Adrenal gland (tissue), 5 donors: ENCODE measurements at regions not wholly inside any gene's neighbourhood (a gene's known extent, or its start where the extent isn't known, plus 50 kb on each side); places are given as distances from the start of the nearest gene placed in this dataset.

Experiments used
- POLR2A ChIP-seq, 2 donors: fragments of 450-650 bp; IDR thresholded peaks; one replicate each; pipeline ENCODE4 v1.6.1; 2017; ENCODE audit warnings: antibody characterized with exemption in 2 of 2, mild to moderate bottlenecking in 2 of 2, moderate library complexity in 1 of 2
- TF ChIP-seq, protein P1 (sequence below), 6 experiments: fragments of 450-650 bp in 4 of 6; fragments of 200-600 bp in 2 of 6; sonication (generic) in 1 of 6; IDR thresholded peaks; 1 replicate in 5 of 6; 2 replicates in 1 of 6; pipeline versions ENCODE4 v1.5.1 to v1.8.0; 2016 to 2021; ENCODE audit warnings: antibody characterized with exemption in 6 of 6, mild to moderate bottlenecking in 2 of 6, moderate library complexity in 1 of 6
- donor health status: DM: no; HTN: no; CAD: no.

GRCh38 chr18:54013452-54013851 lies 211.0 kb downstream of the MBD2 start:
- TF ChIP-seq, protein P1, sequence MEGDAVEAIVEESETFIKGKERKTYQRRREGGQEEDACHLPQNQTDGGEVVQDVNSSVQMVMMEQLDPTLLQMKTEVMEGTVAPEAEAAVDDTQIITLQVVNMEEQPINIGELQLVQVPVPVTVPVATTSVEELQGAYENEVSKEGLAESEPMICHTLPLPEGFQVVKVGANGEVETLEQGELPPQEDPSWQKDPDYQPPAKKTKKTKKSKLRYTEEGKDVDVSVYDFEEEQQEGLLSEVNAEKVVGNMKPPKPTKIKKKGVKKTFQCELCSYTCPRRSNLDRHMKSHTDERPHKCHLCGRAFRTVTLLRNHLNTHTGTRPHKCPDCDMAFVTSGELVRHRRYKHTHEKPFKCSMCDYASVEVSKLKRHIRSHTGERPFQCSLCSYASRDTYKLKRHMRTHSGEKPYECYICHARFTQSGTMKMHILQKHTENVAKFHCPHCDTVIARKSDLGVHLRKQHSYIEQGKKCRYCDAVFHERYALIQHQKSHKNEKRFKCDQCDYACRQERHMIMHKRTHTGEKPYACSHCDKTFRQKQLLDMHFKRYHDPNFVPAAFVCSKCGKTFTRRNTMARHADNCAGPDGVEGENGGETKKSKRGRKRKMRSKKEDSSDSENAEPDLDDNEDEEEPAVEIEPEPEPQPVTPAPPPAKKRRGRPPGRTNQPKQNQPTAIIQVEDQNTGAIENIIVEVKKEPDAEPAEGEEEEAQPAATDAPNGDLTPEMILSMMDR (IDR thresholded peaks at IDR 0.05): no peak
- TF ChIP-seq POLR2A (IDR thresholded peaks at IDR 0.05): no peak
